Hematopoietic multipotent progenitor cell treated with erythropoietin and hydrocortisone succinate and interleukin-3 and kit ligand, for 4 days (in vitro differentiated cells): ENCODE measurements at regions not wholly inside any gene's neighbourhood (a gene's known extent, or its start where the extent isn't known, plus 50 kb on each side); places are given as distances from the start of the nearest gene placed in this dataset.
"Not testable (repeated sequence)": the region's sequence is repeated elsewhere in the genome, so short reads cannot be mapped to it uniquely, and the experiment has no call there.

Experiments used
- DNase-seq: peaks from one replicate; pipeline ENCODE4 v3.0.0-alpha.2; 2015

- peak; percentile 77 for DNase-seq
These were observed 197.4 kb downstream of the DUSP6 start for GRCh38 chr12:89154743-89155499.

DNA sequence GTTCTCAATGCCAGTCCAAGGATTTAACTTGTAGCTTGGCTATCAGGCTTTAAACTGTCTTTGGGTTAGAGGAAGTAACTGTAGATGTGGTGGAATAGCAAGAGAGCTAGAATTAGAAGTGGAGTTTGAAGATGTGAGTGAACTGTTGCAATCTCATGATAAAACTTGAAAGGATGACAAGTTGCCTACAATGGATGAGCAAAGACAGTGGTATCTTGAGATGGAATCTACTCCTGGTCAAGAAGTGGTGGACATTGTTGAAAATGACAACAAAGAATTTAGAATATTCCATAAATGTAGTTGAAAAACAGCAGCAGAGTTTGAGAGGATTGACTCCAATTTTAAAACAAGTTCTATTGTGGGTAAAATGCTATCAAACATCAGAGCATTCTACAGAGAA lies 199.0 kb downstream of the DUSP6 start:
- peak; percentile 29 for DNase-seq

- DNase-seq, result no peak
These were observed 200.8 kb downstream of the DUSP6 start for GRCh38 chr12:89151536-89151935.

DNA sequence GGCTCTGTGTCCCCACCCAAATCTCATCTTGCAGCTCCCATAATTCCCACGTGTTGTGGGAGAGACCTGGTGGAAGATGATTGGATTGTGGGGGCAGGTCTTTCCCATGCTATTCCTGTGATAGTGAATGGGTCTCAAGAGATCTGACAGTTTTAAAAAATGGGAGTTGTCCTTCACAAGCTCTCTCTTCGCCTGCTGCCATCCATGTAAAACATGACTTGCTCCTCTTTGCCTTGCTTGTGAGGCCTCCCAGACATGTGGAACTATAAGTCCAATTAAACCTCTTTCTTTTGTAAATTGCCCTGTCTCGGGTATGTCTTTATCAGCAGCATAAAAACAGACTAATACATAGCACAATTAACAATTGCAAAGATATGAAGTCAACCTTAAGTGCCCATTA lies 201.5 kb downstream of the DUSP6 start:
- not testable (repeated sequence) for DNase-seq

- no peak for DNase-seq
These were observed 211.6 kb downstream of the DUSP6 start for GRCh38 chr12:89140602-89141238.

DNA sequence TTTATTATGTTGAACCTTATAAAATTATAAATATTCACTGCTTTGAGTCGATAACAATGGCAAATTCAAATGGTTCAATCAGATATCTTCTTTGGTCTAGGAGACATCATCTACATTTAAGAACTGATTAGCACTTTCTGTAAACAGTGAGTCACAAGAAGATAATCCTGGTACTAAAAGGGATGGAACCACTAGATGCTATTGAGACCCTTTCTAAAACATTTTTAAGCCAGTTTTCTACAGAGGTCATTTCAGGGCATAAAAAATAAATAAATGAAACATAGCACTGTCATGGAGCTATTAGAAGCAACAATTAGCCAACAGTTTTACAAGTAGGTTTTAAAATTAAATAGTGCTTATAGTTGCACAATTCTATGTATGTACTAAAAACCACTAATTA lies 212.2 kb downstream of the DUSP6 start:
- no peak for DNase-seq

DNA sequence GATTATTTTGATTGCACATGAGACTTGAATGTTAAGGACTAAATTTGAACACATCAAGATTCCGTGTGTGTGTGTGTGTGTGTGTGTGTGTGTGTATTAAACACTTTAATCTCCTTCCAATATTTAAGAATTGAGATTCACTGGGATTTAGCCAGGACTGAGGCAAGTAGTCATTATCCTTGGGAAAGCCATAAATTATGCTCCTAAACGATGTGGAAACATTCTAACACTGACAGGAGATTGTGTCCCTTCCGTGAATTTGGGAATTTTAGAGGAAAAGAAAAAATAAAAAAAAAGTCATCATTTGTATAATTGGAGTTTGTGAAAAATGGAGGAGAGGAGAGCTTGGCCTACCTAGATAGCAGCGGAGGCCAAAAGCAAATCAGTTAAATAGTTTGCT lies 212.9 kb downstream of the DUSP6 start:
- no peak for DNase-seq

DNA sequence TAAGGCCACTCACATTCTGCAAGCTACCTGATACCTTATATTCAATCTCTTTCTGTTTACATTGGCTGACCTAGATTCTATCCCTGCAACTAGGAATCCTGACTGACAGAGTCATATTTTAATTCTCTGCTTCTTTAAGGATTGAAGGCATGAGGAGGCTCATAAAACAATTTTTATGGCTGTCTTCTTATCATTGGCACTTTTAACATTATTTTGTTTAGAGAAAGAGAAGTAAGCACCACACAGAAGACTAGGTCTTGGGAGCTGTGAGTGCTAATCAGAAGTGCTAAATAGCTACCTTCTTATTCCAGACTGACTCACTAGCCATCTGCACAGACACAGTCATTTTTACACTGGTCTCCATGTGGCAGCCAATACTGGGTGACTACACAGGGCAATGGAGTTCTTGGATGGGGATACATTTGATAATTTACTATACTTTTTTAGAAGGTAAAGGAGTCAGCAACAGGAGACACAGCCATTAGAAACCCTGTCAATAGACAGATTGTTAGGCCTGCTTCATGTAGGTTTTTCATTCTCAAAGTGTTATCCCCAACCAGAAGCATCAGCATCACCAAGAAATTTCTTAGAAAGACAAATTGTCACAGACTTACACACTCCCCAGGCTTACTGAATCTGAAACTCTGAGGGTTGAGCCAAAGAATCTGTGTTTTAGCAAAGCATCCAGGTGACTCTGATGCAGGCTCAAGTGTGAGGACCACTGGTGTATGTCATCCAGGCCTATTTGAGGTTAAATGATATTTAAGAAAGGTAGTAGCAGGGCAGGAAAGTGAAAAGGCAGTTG lies 214.1 kb downstream of the DUSP6 start:
- no peak for DNase-seq

DNA sequence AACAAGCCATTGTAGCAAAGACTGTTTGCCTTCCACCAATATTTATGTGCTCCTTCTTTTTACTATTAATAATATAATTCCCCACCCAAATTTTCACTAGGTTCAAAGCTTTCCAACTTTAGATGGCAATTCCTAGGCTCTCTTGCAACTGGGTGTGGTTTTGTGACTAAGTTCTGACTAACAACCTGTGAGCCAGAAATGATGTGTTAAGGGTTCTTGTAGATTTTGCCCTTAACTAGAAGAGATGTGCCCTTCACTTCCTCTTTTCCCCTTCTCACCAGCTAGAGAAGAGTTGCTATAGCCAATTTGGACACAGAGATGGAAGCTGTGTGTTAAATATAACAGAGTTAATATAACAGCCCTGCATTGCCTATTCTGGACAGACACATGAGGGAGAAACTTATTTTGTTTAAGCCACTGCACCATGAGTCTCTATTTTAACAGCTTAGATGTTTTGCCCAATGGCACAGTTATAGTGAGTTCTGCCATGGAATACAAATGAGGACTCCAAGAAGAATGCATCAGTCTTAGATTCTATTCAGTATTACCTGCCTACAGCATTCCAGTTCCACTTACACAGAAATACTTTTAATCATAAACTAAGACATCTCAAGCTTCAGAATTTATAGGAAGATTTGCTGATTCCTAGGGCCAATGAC lies 216.2 kb downstream of the DUSP6 start:
- peak; percentile 49 for DNase-seq

DNA sequence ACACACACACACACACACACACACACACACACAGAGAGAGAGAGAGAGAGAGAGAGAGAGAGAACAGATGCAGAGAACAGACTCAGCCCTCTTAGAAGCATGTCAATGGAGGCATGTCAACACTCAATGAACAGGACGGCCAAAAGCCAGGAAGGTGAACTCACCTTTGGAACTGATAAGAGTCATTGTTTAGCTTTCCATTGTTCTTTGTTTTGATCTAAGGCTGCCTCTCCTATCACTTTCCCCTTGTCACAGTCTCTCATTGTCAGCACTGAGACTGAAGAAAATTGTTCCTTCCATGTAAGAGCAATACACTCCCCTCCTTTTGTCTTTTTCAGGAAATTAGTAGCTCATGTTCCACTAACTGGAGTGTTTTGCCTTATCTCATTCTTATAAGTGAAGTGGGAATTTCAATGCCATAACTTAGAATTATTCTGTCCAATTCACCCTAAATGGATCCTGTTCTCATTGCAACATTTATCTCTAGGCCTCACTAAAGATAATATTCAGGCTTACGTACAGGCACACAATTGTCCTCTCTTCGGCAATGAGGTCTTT lies 218.0 kb downstream of the DUSP6 start:
- DNase-seq, result no peak

GRCh38 chr12:89129167-89129870 lies 223.0 kb downstream of the DUSP6 start:
- DNase-seq, result no peak

DNA sequence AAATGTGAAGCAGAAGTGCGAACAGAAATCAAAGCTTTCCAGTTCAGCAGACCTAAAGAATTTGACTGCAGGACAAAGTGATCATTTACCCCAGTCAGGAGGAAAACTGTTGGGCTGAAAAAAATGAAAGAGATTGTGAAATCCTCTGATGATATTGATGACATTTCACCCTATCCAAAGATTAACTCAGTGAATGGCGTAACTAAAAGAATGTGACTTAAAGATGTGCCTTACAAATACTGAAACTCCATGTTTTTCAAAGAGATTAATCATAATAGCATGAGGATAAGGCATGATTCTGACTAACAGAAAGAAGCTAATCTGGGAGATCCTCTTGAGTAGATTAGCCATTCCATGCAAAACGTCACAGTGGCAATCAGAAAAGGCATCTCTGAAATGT lies 225.6 kb downstream of the DUSP6 start:
- no peak for DNase-seq

- no peak for DNase-seq
These were observed 229.4 kb downstream of the DUSP6 start for GRCh38 chr12:89122852-89123251.

GRCh38 chr12:89117448-89118034 lies 234.8 kb downstream of the DUSP6 start:
- DNase-seq, result peak; percentile 25

GRCh38 chr12:89111964-89112363 lies 240.3 kb downstream of the DUSP6 start:
- no peak for DNase-seq

GRCh38 chr12:89108265-89108664 lies 244.0 kb downstream of the DUSP6 start:
- no peak for DNase-seq

DNA sequence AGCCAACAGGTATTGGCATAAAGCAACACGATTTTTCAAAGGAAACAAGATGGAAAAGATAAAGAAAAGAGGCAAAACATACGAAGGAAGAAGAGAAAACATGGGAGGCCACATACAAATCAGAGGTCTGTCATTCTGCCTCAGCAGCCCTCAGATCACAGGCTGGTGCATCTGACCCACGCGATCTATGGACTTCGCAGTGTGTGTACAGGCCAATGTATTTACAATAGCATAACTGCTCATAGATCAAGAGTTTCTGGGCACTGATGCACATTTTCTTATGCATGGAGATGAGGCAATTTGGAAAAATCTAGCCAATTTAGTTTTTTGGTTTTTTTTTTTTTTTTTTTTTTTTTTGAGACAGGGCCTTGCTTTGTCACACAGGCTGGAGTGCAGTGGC lies 245.4 kb downstream of the DUSP6 start:
- DNase-seq, result no peak

GRCh38 chr12:89105243-89105642 lies 247.1 kb downstream of the DUSP6 start:
- DNase-seq, result no peak

GRCh38 chr12:89103831-89104230 lies 248.5 kb downstream of the DUSP6 start:
- DNase-seq, result no peak

- DNase-seq, result no peak
These were observed 250.9 kb downstream of the DUSP6 start for GRCh38 chr12:89101440-89101839.

GRCh38 chr12:89098441-89099112 lies 253.7 kb downstream of the DUSP6 start:
- DNase-seq, result no peak
